ENCODE measurements at regions not wholly inside any gene's neighbourhood (a gene's known extent, or its start where the extent isn't known, plus 50 kb on each side); places are given as distances from the start of the nearest gene placed in this dataset.

DNA sequence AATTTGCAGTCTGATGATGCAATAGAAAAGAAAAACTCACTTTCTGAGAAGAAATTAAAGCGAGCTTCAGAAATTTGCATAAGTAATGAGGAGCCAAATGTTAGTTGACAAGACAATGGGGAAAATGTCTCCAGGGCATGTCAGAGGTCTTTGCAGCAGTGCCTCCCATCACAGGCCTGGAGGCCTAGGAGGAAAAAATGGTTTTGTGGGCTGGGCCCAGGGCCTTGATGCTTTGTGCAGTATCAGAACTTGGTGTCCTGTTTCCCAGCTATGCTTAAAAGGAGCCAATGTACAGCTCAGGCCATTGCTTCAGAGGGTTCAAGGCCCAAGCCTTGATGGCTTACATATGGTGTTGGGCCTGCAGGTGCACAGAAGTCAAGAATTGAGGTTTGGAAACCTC, 298.4 kb downstream of the SMARCA2 start:
- no peak for DNase-seq (ENCODE audit: low read depth)

DNA sequence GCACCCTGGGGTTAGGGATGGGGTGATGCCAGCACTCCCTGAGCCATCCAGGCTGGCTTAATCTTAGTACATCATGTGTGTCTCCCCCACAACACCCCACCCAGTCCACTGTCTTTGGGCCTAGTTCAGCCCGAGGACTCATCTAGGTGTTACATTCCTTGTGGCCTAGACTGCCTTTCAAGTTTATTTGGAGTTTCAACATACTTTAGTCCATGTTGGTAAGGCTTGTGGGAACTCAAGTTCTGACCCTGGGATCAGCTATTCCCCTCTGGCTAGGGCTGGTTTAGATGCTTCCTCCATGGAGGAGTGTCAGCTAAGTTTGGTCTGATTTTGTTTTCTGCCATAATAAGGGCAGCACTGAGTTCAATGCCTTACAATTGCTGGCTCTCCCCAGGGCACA, 302.4 kb downstream of the SMARCA2 start:
- no peak for DNase-seq (ENCODE audit: low read depth)

DNA sequence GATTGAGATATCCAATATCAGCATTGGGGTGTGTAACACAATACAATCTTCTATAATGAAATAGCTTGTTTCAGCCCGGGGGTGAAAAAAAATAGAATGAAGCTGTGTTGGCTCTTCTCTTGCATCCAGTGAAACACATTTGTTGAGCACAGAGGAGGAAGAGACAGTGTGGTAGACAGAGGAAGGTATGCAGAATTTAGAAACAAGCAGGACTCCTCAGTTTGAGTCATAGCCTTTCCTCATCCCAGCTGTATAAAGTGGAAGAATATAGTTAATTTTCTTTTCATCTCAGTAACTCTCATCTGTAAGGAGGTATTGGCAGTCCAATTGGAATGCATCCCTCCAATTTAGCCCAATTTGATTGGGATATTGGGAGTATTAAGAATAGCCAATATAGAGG, 302.2 kb upstream of the VLDLR start:
- DNase-seq (ENCODE audit: low read depth): no peak

DNA sequence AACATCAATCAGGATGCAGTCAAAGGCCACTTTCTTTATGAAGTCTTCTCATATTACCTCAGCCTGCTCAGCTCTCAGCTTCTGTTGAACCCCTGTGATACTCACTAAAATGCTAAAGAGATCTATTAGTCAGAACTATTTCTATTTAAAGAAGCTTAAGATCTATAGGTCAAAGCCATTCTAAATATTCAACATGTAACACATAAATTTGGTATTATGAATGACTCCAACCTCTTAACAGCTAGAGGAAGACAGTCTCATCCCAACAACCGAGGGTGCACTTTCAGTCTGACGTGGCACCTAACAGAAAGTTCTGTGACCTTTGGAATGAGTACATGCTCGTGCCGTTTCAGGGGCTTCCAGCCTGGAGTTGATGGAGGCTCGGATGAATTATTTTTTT, 301.5 kb upstream of the VLDLR start:
- DNase-seq (ENCODE audit: low read depth): no peak

DNA sequence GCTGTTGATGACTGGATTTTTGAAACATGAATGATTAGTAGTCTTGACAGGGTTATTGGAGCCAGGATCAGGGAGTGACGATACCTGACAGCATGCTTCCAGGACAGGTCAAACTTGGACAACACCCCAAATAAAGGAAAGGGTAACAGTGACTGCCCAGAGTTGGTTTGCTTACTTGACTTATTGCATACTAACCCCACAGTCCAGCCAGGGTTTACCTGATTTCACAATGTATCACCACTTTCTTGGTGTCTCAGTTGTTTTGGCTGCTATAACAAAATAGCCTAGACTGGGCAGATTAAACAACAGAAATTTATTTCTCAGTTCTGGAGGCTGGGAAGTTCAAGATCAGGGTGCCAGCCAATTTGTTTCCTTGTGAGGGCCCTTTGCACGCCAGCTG, 301.0 kb upstream of the VLDLR start:
- no peak for DNase-seq (ENCODE audit: low read depth)

DNA sequence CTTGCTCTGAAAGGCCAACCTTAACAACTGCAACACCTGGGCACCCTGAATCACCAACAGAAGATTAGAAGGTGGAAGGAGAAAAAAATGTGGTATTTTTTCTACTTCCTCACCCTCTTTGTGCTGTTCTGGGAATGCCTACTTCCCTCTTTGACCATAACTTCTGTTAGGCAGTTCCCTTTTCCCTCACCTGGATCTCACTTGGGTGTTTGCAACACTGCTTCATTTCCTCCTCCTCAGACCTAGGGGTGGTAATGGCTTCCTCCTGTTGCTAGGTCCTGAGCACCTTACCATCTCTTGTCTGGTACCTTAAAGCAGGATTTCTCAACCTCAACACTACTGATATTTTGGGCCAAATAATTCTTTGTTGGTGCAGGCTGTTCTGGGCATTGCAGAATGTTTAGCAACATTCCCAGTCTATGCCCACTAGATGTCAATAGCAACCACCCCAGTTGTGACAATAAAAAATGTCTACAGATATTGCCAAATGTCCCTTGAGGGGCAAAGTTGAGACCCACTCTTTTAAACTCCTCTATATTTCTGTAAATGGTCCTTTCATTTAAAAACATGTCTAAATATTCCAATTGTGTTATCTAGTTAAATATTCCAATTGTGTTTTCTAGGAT, 300.0 kb upstream of the VLDLR start:
- DNase-seq (ENCODE audit: low read depth): no peak

DNA sequence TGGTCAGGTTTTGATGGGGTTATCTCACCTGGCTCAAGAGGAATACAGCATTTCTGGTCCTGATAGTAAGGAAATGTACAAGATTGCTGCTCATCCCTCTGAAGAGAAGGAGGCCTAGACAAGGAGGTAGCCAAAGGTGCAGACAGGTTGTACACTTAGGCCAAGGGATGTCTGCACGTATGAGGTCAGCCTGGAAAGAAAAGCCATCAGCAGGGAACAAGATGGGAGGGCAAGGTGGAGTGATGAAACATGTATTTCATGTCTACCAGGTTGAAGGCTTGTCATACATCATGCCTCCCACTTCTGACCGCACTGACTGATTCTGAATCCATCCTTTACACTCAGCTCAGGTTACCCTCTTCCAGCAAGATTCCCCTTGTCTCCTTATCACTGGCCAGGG, 296.8 kb upstream of the VLDLR start:
- DNase-seq (ENCODE audit: low read depth): no peak

DNA sequence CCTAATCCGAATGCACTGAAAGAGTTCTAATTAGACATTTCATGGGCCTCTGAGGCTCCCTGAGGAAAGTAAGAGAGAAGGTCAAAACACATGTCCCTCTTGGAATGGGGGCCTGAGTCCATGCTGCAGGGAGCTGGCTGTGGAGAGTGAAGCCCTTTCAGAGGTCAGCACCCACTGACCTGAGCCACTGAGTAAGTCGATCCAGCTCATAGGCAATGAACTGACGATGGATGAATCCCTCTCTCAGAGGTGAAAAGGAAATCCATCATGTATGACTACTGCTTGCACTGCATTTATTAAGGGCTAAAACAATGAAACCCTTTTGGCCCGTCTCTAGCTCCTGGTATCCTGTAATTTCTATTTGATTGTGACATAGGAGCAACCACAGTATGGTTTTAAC, 288.9 kb upstream of the VLDLR start:
- DNase-seq (ENCODE audit: low read depth): no peak

DNA sequence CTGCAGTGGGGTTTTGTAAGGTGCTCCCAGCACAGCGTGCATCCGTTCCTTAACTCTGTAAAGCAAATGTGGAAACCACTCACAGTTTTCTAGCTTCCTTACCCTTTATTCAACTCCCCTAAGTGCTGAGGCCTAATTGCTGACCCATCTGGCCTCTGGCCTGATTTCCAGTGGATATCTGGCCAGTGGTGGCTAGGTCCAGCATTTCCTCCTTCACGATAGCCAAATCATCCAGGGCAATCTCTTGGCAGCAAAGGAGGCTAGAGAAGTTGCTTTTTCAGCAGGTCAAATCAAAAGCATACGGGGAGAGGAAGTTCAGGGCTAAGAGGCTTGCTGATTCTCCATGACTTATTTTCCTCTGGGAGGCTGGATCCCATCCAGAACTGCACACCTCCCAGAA, 286.3 kb upstream of the VLDLR start:
- no peak for DNase-seq (ENCODE audit: low read depth)

DNA sequence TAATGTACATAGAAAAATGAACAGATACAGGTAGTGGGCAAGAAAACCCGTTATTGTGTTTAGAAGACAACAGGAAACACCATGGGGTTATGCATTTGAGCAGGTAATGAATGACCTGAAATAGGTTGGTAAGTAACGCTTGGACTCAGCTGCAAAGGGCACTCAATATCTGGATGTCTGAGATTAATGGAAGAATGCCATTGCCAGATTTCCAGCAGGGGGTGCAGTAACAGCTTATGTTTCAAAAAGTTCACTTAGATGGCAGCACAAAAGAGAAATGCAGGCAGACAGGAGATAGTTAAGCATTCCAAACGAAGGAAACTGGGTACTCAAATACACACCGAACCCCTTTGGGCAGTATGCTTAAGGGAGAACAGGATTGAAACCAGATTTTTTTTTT, 285.5 kb upstream of the VLDLR start:
- no peak for DNase-seq (ENCODE audit: low read depth)

DNA sequence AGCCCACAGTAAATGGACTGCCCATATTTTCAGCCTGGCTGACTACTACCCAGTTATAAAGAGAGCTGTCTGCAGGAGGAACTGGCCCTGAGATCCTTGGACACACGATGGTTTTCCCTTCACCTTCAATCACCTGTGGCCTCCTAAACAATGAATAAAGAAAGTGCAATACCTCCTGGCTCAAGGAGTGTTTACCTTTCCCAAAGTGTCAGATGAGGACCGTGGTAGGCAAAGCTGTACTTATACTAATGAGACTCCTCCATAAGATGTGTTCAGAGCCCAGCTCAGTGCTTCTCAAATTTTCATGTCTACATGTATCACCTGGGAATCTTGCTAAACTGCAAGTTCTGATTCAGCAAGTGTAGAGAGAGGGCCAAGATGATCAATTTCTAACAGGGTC, 284.5 kb upstream of the VLDLR start:
- no peak for DNase-seq (ENCODE audit: low read depth)

DNA sequence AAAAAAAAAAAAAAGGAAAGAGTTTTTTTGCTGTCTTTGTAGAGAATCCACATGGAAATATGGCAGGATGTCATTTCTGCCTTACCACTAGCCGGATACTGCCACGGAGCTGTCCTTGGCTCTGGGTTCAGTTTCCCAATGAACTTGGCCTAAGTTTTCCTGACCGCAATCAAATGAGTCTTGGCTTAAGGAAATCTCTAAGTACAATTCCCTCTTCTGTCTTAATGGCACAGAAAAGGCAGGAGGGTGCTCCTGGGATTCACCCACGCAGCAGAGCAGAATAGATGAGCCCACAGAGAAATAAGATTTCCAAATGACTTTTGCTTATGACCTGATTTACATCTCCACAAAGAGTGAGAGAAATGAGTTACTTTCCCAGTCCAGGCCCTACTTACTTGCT, 284.0 kb upstream of the VLDLR start:
- DNase-seq (ENCODE audit: low read depth): no peak

DNA sequence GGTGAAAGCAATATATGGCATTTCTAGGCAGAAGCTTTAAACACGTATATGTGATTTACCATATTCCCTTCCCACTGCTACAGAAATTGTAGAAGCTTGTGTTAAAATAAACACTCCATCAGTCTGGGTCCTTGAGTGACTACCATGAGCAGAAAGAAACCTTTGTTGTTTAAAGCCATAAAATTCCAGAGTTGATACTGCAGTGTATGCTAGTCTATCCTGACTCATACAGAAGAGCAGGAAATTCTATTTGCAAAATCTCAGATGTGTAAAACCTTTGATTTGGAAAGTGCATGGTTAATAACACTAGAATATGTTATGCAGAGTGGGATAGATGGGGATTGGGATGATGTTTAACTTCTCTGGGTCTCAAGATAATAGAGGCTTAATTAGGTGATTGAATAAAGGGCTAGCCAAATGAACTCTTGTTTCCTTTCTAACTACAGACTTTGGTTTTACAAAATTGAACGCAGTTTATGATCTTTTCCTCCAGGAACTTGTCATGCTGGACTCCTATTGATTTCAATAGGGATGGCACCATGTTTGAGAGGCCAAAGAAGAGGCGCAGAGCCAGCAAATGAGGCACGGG, 282.7 kb upstream of the VLDLR start:
- DNase-seq (ENCODE audit: low read depth): no peak

DNA sequence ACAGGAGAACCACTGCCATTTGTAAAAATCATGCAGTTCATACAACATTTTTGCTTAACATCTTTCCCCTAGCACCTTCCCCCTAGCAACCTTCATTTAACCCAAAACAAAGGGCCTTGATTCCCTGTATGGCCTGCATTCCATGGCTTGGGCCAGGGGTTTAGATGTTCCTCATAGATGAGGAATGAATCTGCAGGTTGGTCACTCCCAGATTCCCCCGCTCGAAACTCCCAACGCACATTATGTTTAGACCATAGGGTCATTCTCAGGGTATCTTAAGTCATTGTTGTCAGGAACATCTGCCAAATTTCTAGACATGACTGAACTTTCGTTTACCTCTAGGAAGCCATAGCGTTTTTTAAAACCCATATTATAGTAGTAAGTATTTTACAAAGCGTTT, 282.2 kb upstream of the VLDLR start:
- DNase-seq (ENCODE audit: low read depth): no peak

DNA sequence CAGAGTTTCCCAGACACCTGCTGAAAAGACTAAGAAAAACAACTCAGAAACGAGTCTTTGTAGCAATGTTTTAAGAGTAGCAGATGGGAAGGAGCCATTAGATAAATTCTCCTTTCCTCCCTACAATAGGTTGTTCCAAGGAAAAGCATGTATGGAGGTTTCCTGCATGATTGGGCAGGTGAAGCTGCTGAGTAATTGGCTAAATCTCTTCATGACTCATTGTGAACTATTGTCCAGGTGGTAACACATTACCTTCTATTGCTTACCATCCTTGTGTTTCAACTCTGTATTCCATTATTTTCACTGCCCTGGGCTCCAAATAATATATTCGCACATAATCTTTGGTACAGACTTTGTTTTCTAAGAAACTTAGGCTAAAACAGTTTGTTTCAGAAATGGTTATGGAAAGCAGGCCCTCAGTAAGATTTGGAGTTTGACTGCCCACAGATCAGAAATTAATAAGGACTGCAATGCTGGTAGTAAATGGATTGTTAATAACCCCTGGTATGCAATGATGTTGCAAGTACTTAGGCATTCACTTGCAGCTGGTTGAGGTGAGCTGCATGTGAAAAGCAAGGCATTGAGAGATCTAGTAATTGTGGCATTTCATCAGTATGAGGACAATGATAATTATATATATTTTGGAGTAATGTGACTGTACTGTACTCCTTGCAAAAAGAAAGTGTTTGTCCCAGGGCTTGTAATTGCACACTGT, 281.4 kb upstream of the VLDLR start:
- no peak for DNase-seq (ENCODE audit: low read depth)

DNA sequence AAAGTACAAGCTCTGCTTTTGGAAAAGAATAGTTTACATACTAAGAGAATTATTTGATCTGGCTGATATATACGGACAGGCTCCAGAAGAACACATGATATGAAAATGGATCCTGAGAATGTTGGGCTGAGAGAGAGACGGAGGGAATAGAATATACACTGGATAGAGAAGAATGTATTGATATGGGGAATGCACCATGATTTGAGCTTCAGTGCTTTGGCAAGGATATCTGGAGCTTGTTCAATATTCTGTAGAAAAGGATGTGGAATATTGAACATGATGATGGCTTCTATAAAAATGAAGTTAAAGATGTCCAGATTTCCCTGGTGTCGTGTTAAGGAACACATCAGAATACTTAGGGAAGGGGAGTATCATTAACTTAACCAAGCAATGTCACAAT, 280.5 kb upstream of the VLDLR start:
- no peak for DNase-seq (ENCODE audit: low read depth)

DNA sequence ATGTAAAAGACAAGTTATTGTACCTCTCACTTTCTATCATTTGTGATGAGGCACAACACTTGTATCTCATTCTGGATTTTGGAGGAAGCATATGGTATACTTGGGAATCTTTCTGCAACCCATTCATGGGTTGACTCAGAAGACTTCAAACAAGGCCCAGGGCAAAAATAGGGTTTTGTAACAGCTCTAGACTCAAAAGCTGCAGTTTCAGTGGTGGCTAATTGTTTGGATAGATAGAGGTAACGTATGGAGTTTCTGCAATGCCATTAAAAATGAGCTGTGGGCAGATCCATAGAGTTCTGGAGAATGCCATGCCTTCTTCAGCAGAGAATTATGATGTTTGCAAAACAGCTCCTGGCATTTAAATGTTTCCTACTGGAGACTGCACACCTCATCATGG, 279.6 kb upstream of the VLDLR start:
- DNase-seq (ENCODE audit: low read depth): no peak

DNA sequence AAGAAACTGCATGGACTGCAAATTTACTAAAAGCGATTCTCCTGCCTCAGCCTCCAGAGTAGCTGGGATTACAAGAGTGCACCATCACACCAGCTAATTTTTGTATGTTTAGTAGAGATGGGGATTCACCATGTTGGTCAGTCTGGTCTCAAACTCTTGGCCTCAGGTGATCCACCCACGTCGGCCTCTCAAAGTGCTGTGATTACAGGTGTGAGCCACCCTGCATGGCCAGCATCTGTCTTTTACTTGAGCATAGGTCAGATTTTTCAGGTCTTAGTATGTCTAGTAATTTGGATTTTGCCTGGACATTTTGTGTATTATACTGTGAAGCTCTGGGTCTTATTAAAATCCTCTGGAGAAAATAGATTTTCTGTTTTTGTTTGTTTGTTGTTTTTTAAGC, 277.8 kb upstream of the VLDLR start:
- DNase-seq (ENCODE audit: low read depth): no peak

DNA sequence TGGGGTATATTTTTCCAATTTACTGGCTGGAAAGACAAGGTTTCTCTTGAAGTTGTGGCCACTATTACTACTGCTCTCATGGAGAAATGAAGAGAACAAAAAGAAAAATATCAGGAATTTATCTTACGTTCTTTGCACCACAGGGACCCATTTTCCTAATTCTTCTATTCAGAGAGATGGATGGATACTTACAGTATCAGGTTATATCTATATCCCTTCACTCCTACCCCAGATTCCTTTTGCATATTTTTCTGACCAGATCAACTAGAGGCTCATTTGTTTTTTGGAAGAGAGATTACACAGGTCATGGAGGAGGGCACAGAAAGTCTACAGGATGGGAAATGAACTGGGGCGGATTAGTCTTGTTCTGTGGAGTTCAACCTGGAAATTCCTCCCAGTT, 277.2 kb upstream of the VLDLR start:
- DNase-seq (ENCODE audit: low read depth): no peak

DNA sequence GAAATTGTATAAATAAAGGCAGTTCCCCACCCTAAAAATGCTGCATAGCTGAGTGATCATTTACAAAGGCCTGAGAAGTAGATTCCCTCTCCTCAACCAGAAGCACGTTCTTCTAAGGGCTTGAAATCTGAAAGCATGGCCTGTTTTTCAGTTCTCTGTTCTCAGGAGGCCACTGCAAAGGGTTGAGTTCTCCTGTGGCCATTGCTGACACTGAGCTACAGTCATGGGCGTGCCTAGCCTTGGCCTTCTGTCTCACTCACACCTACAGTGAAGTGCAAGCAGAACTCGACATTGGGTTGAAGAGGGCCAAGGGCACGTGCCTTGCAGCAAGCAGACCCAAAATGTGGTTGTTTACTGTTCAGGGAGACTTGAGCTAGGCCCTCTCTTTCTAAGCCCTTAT, 276.6 kb upstream of the VLDLR start:
- no peak for DNase-seq (ENCODE audit: low read depth)

DNA sequence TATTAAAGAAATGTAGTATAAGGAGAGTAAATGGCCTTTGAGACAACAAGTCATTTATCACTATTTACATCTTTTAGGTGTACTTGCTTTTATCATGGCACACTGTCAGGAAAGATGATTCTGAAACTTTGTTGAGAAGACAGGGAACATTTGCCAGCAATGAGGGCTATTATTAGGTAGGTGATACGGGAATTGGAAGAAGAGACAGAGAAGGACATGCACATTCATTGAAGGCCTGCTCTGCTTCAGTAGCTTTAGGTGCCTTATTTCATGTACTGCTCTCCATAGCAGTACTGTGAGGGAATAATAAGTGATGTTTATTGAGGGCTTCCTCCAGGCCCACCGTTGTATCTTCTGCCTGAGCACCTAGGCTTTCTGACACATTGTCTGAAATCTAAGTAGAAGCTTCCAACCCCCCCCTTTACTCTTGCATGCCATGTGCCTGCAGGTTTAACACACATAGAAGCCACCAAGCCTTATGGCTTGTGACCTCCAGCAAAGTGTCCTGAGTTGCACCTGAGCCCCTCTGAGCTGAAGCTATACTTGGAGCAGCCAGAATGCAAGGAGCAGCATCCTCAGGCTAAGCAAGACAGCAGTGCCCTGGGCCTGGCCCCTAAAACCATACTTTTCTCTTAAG, 275.2 kb upstream of the VLDLR start:
- DNase-seq (ENCODE audit: low read depth): no peak

DNA sequence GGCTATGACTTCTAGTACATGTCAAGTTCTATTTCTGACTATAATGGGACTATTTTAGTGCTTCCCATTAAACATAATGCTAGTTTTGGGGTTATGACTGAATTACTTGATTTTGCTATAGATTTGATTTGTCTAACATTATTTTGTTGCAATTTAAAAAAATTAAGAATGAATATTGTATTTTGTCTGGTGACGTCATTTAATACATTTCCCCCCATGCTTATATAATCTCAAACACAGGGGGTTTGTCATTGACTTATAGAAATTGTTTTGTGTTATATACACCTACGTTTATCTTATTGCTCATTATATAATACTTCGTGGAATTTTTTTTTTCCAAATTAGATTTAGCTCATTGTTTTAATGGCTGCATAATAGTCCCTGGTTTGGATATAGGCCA, 270.3 kb upstream of the VLDLR start:
- DNase-seq (ENCODE audit: low read depth): no peak

DNA sequence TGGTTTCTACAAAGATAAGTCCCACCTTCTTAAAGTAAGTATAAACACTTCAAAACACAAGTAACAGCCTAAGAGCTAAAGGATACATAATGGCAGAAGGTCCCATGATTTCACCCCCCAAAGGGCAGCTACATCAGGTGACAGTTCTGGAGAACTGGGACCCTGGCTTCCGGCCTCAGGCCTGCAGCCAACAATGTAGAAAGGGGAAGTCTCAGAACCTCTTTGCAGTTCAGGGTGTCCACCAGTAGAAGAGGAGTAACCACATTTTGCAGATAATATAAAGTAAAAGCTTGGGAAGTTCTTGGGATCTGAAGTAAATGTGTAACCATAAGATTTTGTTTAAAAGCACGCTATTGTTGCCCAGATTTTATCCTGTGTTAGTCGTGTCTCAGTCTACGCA, 267.4 kb upstream of the VLDLR start:
- DNase-seq (ENCODE audit: low read depth): no peak
